HG02678 (cell line): ENCODE measurements at regions not wholly inside any gene's neighbourhood (a gene's known extent, or its start where the extent isn't known, plus 50 kb on each side); places are given as distances from the start of the nearest gene placed in this dataset.
A peak's percentile ranks its signal among the peaks of the same experiment; 100 is the strongest.

Experiments used
- ATAC-seq: cut with Tn5 transposase; IDR thresholded peaks from one replicate; pipeline ENCODE4 v1.9.1; 2021; ENCODE audit warnings: mild to moderate bottlenecking, moderate library complexity; ENCODE audit not compliant: unreplicated experiment

DNA sequence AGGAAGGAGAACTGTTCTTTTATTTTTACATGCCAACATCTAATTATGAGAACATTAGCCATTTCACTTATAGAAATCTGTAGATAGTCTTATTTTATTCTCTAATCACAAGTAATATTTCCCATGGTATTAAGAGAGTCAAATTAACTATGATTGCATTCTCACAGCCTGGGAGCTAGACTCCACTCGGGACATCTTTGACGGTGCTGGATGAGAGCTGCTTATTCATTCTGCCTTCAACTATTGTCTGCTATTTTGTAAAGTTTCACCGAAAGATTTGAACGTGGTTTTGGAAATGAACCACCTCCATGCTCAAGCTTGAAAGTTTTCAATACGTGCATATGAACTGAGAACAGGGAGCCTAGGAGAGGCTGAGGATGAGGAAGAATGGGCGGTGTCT, 264.3 kb upstream of the KLF6 start:
- ATAC-seq = no peak

DNA sequence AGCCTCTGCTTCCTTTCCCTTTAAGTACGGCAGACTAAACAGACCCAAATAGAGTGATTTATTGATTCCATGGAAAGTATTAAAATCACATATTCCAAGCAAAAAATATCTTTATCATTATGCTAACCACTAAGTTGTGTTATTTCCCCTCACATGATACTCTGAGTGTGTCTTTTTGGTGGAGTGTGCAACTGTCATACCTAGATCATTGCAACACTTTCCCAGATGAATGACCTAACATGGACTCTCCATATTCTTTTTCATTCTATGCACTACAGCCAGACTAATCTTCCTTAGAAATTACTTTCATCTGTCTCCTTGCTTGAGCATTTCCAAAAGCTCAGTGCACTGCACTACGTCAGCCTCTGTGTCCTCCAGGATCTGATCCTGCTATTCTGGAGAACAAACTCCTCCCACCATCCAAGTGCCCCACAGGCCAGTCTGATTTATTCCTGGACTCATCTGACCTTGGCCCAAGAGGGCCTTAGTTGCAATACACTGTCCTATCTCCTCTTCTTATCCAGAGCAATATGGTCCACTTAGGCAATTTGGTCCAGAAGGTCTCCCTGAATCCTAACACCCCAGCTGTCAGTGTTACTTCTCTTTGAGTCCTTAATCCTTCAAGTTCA, 263.3 kb upstream of the KLF6 start:
- no peak for ATAC-seq

DNA sequence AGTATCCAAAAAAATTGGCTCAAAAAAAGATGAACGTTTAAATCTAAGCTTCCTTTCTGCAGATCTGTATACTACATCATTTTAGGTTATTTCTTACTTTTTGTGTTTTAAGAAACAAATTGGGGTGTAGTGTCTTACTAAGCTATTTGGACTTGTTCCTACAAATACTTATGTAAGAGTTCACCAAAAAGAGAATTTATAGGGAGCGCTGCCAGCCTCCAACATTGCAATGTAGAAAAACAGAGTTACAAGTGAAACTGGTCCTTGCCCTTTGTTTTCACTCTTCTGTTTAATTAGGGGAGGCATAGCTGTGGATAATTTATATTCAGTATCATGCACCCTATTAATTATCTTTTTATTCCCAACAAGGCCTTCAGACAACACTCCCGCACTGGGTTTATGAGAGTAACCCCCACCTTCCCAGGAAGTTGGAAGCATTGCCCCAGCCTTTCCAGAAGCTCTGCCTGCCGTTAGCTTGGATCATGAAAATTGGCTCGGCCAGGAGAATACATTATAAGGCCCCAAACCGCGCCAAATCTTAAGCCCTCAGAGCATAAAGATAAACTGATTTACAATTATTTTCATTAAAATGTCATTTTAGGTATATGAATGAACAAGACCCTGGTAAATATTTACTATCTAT, 261.8 kb upstream of the KLF6 start:
- ATAC-seq = no peak

GRCh38 chr10:4046030-4046429, 261.0 kb upstream of the KLF6 start:
- peak; percentile 67 for ATAC-seq

- ATAC-seq = no peak
These were observed 259.1 kb upstream of the KLF6 start for GRCh38 chr10:4043897-4044665.

GRCh38 chr10:4041635-4042034, 256.6 kb upstream of the KLF6 start:
- ATAC-seq = no peak

- no peak for ATAC-seq
These were observed 253.0 kb upstream of the KLF6 start for GRCh38 chr10:4038000-4038399.

DNA sequence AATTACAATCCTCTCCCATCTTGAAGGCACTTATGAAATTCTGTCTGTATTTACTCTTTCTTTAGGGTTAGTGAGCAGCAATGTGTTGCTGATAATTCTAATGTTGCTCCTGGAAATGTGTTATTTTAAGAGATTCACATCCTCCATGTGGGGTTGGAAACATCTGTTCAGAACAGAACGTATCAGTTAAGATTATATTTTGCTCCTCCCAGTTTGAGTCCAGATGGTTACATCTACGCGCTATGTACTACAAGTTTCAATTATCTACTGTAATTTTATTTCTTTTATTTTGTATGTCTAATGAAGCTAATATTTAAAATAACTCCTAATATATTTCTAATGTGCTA, 250.6 kb upstream of the KLF6 start:
- no peak for ATAC-seq

GRCh38 chr10:4034907-4035598, 250.0 kb upstream of the KLF6 start:
- no peak for ATAC-seq

DNA sequence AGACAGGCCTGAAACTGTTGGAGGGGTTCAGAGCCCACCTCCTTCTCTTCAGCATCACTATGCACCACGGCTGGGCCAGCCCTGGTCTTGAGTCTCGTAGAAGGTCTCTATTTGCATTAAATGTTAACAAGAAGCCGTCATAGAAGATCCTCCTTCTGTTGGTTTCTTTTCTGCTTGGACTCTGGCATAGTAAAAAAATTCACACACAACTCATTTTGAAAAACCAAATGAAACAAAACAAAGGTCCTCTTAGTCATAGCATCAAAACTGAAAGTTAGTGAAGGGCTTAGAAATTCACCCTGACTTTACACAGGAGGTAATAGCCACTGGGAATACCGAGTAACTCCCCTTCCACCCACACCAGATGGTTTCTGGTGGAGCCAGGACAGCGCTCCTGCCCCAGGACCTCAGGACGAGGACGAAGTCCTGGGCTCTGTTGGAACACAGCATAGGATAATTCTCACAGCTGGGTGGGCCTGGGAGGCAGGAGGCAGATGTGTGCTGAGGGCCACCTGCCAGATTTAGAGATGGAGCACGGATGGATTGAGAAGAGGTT, 248.4 kb upstream of the KLF6 start:
- ATAC-seq = peak; percentile 90

GRCh38 chr10:4029866-4030265, 244.9 kb upstream of the KLF6 start:
- ATAC-seq = no peak

DNA sequence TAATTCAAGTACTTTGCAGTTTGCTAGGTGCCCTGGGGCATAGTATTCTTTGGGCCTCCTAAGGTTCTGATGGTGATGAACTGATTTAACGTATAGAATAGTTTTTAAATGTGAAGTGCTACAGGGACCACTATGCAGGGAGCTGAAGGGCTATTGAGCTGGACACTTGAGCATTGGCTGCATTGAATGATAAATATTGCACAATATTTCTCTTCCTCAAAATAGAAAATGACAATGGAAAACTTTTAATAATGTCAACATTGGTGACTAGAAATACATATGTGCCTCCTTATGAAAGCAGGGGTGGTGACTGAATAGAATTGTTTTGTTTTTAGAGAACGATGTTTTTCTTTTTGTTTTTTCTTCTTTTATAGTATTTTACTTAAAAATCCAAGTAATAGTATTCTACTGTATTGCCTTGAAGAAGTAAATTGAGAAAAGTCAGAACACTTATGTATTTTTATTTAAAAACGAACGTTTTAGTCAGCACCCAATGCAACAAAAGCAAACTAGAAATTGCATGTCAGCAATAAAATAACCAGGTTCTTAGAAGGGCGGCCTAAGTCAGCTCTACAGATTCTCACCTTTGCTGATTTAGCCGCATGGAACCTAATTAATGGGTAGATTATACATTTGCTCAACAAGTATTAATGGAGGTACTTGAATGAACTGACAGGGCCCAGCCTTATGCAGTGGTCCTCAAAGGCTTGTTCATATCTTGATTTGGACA, 244.0 kb upstream of the KLF6 start:
- ATAC-seq = no peak

DNA sequence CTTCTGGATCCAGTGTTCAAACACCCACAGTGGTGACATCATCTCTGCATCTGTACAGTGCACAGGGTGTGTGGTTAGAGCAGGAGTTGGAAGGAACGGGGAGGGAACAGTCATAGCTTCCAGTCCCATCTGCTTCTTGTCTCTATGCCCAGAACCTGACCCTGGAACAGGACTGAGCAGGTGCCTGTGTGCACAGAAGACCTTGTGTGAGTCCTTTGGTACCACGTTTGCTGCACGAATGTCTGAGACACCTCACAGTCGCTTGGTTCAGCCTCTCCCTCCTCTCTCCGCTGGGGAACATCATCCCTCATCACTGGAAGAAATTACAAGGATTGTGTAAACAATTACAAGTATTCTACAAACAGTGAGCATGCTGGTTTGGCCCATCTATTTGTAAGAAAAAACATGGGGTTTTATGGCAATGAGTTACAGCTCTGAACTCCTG, 243.0 kb upstream of the KLF6 start:
- ATAC-seq = no peak

GRCh38 chr10:4025339-4025738, 240.3 kb upstream of the KLF6 start:
- ATAC-seq = no peak

GRCh38 chr10:4024516-4025245, 239.7 kb upstream of the KLF6 start:
- no peak for ATAC-seq

DNA sequence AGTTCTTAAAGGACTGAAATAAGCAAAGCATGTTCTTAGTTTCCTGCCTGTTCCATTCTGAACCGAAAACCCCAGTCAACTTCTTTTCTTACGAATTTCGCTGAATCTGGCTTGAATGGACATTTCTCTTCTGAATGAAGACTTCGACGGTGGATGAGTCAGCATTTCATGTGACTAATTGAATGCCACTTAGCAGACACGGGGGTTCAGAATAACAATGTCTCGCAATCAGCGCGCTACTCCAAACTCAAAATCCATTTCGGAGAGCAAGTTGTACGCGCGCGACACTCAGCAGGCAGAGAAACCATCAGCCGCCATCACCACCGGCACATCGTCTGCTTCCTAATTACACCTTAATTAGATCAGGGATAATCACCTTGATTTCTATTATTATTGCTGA, 239.0 kb upstream of the KLF6 start:
- ATAC-seq = no peak

DNA sequence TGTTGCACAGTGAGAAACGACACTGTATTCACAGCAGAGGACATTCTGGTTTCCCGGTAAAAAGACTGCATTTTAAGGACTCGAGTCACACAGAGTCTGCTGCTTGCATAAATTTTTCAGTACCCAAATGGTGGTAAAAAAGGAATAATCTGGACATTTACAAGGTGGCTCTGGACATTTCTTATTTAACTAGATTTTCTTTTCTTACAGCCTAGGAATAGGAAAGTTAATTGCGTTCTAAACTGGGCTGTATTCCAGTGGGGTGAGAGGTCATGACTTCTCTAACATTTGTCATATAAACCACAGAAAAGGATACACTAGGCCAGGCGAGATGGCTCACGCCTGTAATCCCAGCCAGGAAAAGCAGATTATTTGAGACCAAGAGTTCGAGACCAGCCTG, 237.5 kb upstream of the KLF6 start:
- ATAC-seq = no peak

GRCh38 chr10:4020631-4021030, 235.6 kb upstream of the KLF6 start:
- no peak for ATAC-seq

DNA sequence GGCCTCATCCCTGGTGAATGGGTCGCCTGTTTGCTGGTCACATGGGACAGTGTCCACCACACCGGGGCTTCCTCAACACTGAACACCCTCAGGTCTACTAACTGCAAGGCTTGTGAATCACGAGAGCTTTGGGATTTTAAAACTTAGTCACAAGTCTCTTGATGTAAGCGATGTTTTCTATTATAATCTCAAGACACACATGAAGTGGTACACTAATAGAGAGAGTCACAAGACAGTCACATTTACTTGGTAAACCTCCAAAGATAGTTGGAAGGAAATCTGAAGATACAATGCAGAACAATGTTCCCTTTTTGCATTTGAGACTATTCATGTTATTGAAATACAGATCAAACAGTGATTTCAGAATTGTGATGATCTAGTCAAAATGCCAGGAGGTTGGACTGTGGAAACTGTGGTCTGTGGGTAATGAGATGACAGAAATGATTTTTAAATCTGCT, 233.1 kb upstream of the KLF6 start:
- ATAC-seq = no peak

DNA sequence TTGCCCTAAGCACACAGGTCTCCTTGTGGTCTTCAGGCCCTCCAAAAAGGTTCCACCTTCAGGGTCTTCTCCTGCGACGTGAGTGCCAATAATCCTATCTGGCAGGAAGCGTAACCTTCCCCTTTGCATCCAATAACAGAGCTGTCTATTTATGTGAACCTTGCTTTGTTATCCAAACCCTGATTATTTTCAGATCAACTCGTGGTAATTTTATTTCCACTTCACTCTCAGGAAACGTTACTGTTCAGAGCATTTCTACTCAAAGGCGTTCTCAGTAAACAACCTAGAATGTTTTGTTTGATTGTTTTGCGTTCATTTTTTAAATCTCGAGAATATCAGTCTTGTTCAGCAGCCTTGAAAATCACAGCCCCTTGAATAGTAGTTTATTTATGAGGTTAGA, 232.3 kb upstream of the KLF6 start:
- ATAC-seq = no peak
